Pancreas (tissue), 10 donors: ENCODE measurements at regions not wholly inside any gene's neighbourhood (a gene's known extent, or its start where the extent isn't known, plus 50 kb on each side); places are given as distances from the start of the nearest gene placed in this dataset.

ENCODE experiments used
- ATAC-seq, 4 donors: fragments of 200-7000 bp; cut with Tn5 transposase; one replicate each; pipeline versions ENCODE4 v1.8.0 to v1.9.1; 2020; ENCODE audit warnings: mild to moderate bottlenecking in 4 of 4, moderate library complexity in 4 of 4
- DNase-seq, 6 donors: peaks; one replicate each; pipeline ENCODE4 v3.0.0-alpha.2; 2020
- FAIRE-seq: peaks from 2 replicates; lab custom pipeline; 2012; peaks lifted over from hg19 to GRCh38; lab: Jason Lieb, UNC
- H3K27ac ChIP-seq, 4 donors: fragments of 200-600 bp; sonication (generic); 1 replicate in 3 of 4; 2 replicates in 1 of 4; pipeline versions ENCODE4 v1.5.0 to v1.8.0; 2020
- H3K27me3 ChIP-seq, 4 donors: fragments of 200-600 bp; one replicate each; pipeline ENCODE4 v1.8.0; 2021
- H3K36me3 ChIP-seq, 3 donors: fragments of 200-600 bp; sonication (generic) in 1 of 3; one replicate each; pipeline versions ENCODE4 v1.5.0 to v1.8.0; 2020 to 2021
- H3K4me1 ChIP-seq, 3 donors: fragments of 200-600 bp; one replicate each; pipeline ENCODE4 v1.8.0; 2021
- H3K4me3 ChIP-seq, 4 donors: fragments of 200-600 bp; sonication (generic) in 2 of 4; one replicate each; pipeline versions ENCODE4 v1.5.0 to v1.8.0; 2020 to 2021
- H3K9me3 ChIP-seq, 4 donors: fragments of 200-600 bp; one replicate each; pipeline ENCODE4 v1.8.0; 2021
- CTCF ChIP-seq, 4 donors: fragments of 200-600 bp; sonication (generic) in 3 of 4; IDR thresholded peaks; one replicate each; pipeline versions ENCODE4 v1.5.0 to v1.8.0; 2021; ENCODE audit warnings: antibody characterized with exemption in 4 of 4
- WGBS, 2 donors: extraction: QIAGEN DNeasy Blood & Tissue Kit; methylation state at CpG; one replicate each; pipeline ENCODE4 v1.1.7; 2013; 5-methylcytosine and 5-hydroxymethylcytosine counted together
- intact Hi-C, 3 donors: fragments of 100-400 bp; cut with DNase I; formaldehyde crosslinking; loops; one replicate each; pipeline versions ENCODE4 v1.11.1 to v1.14.2; 2022
- donor health status: healthy with polysubstance abuse.
- donor health status: DM: no; HTN: no; CAD: no; lungs with moderate emphysema.
- donor health status: DM: no; HTN: no; CAD: no.
- donor health status: control.
- donor health status: control.
- donor health status: Bipolar disorder and iron deficiency.
- donor health status: DM: yes; HTN: yes; CAD: no.
- donor health status: DM: no; HTN: no; CAD: no.
- donor health status: DM: no; HTN: no; CAD: no.
- donor health status: DM: yes; HTN: yes; CAD: no.

GRCh38 chr1:234941321-234942011 lies 187.2 kb downstream of the TOMM20 start:
- no peak for FAIRE-seq
- Histone ChIP-seq H3K4me1 (no peaks in the 10 kb centered on the region), H3K9me3 (no peaks in the 10 kb centered on the region), H3K4me3 (no peak overlapping the region), H3K36me3 (no peaks in the 10 kb centered on the region), H3K27ac (no peak overlapping the region), H3K27me3 (no peaks in the 10 kb centered on the region)
- intact Hi-C loops, result no loop called here
- peak in 1 of 6 donors; percentile 2 for DNase-seq
- 85 to 86% methylated on average over 3 of the region's 3 CpGs for WGBS, 2 donors
- no peak for ATAC-seq
- no peak for TF ChIP-seq CTCF (IDR thresholded peaks at IDR 0.05)

- no peak overlapping the region for H3K4me3 ChIP-seq
- TF ChIP-seq CTCF (IDR thresholded peaks at IDR 0.05), result no peak
- no peak overlapping the region for H3K27ac ChIP-seq
- WGBS, 2 donors, result 96 to 97% methylated on average over 7 of the region's 7 CpGs
- no peaks in the 10 kb centered on the region for H3K9me3 ChIP-seq
- intact Hi-C loops, result no loop called here
- H3K36me3 ChIP-seq, result no peaks in the 10 kb centered on the region
- DNase-seq (peak in 1 of 6 donors; percentile 34), ATAC-seq (no peak), FAIRE-seq (no peak)
- H3K4me1 ChIP-seq, result no peaks in the 10 kb centered on the region
- no peaks in the 10 kb centered on the region for H3K27me3 ChIP-seq
Measured at GRCh38 chr1:234940841-234941240, 187.8 kb downstream of the TOMM20 start.

GRCh38 chr1:234938924-234939323 lies 189.7 kb downstream of the TOMM20 start:
- intact Hi-C loops, result no loop called here
- WGBS, 2 donors, result 53 to 54% methylated on average over 7 of the region's 7 CpGs
- no peaks in the 10 kb centered on the region for H3K9me3 ChIP-seq
- no peaks in the 10 kb centered on the region for H3K27me3 ChIP-seq
- H3K4me3 ChIP-seq, result no peak overlapping the region
- no peaks in the 10 kb centered on the region for H3K36me3 ChIP-seq
- TF ChIP-seq CTCF (IDR thresholded peaks at IDR 0.05), result no peak
- H3K4me1 ChIP-seq, result no peaks in the 10 kb centered on the region
- no peak overlapping the region for H3K27ac ChIP-seq
- peak in 1 of 6 donors; percentile 1 for DNase-seq
- FAIRE-seq, result no peak
- ATAC-seq, result no peak

GRCh38 chr1:234938135-234938534 lies 190.5 kb downstream of the TOMM20 start:
- Histone ChIP-seq H3K9me3 (no peaks in the 10 kb centered on the region), H3K36me3 (no peaks in the 10 kb centered on the region), H3K27ac (no peak overlapping the region), H3K4me1 (peaks cover 0 to 4% (median 0%) of the 10 kb centered on the region in 3 donors), H3K4me3 (no peak overlapping the region), H3K27me3 (no peaks in the 10 kb centered on the region)
- WGBS, 2 donors, result 75 to 94% methylated on average over 1 of the region's 1 CpG
- TF ChIP-seq CTCF (IDR thresholded peaks at IDR 0.05), result no peak
- intact Hi-C loops, result no loop called here
- DNase-seq (no peak), ATAC-seq (no peak), FAIRE-seq (no peak)

- FAIRE-seq (no peak), DNase-seq (no peak), ATAC-seq (no peak)
- H3K27ac ChIP-seq, result no peak overlapping the region
- no peak overlapping the region for H3K4me3 ChIP-seq
- H3K27me3 ChIP-seq, result no peaks in the 10 kb centered on the region
- H3K4me1 ChIP-seq, result peaks cover 0 to 8% (median 0%) of the 10 kb centered on the region in 3 donors
- TF ChIP-seq CTCF (IDR thresholded peaks at IDR 0.05), result no peak
- intact Hi-C loops, result no loop called here
- no peaks in the 10 kb centered on the region for H3K36me3 ChIP-seq
- no peaks in the 10 kb centered on the region for H3K9me3 ChIP-seq
- WGBS, 2 donors, result 89 to 91% methylated on average over 7 of the region's 7 CpGs
Measured at GRCh38 chr1:234936612-234937389, 191.8 kb downstream of the TOMM20 start.
